BE2C (cell line): ENCODE measurements at regions not wholly inside any gene's neighbourhood (a gene's known extent, or its start where the extent isn't known, plus 50 kb on each side); places are given as distances from the start of the nearest gene placed in this dataset.

Experiments used
- DNase-seq: peaks from one replicate; pipeline ENCODE4 v3.0.0-alpha.2; 2020
- H3K27me3 ChIP-seq: fragments of 250-450 bp; sonication (Bioruptor Pico); 2 replicates; pipeline ENCODE4 v1.5.1; 2020; ENCODE audit warnings: mild to moderate bottlenecking
- H3K36me3 ChIP-seq: fragments of 250-450 bp; sonication (Bioruptor Pico); 2 replicates; pipeline ENCODE4 v1.5.1; 2020; ENCODE audit warnings: mild to moderate bottlenecking
- H3K4me1 ChIP-seq: fragments of 250-450 bp; sonication (Bioruptor Pico); 2 replicates; pipeline ENCODE4 v1.5.1; 2020
- H3K4me3 ChIP-seq: 2 replicates; pipeline ENCODE4 v1.5.1; 2011; ENCODE audit warnings: low read depth, low read length
- H3K9me3 ChIP-seq: fragments of 250-450 bp; sonication (Bioruptor Pico); 2 replicates; pipeline ENCODE4 v1.5.1; 2020
- TF ChIP-seq, protein P1 (sequence below): IDR thresholded peaks from 2 replicates; pipeline ENCODE4 v1.5.1; 2012; ENCODE audit warnings: mild to moderate bottlenecking, low read depth, low read length

DNA sequence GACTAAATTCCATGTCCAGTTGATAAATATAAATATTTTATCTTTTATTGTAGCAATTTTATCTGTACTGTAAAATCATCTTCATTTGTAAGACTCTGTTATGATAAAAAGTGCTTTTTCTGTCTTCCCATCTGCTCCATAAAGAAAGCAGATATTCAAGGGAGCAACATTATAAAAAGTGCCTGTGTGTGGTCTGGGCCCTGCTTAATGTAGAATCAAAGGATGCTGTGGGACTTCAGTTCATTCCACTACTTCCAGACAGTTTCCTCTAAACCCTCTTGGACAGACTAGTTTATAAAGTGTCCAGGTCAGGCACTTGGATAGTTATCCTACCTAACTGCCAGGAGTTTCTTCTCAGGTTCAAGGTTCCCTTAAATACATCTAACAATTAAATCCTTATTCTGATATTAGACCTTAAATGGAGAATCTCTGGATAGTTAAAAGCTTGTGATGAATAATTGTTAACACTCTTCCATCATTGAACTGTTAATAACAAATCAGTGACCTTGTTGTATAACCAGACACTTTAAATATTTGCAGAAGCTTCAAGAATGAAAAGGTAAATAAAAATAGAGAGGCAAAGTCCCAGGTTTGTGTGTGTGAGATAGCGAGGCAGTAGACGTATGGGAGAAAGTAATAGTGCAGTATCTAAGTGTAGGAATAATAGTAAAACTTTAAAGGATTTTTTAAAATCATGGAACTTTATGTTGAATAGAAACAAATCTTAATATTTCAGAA lies 237.5 kb upstream of the CTSO start:
- H3K27me3 ChIP-seq, result no peaks in the 10 kb centered on the region
- no peaks in the 10 kb centered on the region for H3K4me1 ChIP-seq
- no peaks in the 10 kb centered on the region for H3K9me3 ChIP-seq
- no peak overlapping the region for H3K4me3 ChIP-seq
- no peak for DNase-seq
- H3K36me3 ChIP-seq, result no peaks in the 10 kb centered on the region
- TF ChIP-seq, protein P1, sequence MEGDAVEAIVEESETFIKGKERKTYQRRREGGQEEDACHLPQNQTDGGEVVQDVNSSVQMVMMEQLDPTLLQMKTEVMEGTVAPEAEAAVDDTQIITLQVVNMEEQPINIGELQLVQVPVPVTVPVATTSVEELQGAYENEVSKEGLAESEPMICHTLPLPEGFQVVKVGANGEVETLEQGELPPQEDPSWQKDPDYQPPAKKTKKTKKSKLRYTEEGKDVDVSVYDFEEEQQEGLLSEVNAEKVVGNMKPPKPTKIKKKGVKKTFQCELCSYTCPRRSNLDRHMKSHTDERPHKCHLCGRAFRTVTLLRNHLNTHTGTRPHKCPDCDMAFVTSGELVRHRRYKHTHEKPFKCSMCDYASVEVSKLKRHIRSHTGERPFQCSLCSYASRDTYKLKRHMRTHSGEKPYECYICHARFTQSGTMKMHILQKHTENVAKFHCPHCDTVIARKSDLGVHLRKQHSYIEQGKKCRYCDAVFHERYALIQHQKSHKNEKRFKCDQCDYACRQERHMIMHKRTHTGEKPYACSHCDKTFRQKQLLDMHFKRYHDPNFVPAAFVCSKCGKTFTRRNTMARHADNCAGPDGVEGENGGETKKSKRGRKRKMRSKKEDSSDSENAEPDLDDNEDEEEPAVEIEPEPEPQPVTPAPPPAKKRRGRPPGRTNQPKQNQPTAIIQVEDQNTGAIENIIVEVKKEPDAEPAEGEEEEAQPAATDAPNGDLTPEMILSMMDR, result no peak

DNA sequence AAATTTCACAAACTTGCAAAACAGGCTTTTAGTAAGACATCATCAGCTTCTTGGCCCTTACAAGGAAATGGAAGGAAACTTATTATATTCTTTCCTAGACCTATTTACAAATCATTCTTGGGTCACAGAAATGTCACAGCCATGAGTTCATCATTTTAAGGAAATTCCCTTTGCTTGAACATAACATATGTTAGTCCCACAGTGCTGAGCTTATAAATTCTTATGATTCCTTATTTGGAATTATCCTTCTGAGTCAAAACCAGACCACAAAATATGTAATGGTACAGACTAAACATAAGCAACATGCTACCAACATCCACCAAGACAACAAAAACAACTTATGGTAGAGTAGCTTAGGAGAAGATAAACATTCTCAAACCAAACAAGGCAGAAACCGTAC lies 236.9 kb upstream of the CTSO start:
- TF ChIP-seq, protein P1, result no peak
- H3K36me3 ChIP-seq, result no peaks in the 10 kb centered on the region
- DNase-seq, result no peak
- no peaks in the 10 kb centered on the region for H3K9me3 ChIP-seq
- H3K27me3 ChIP-seq, result no peaks in the 10 kb centered on the region
- no peak overlapping the region for H3K4me3 ChIP-seq
- no peaks in the 10 kb centered on the region for H3K4me1 ChIP-seq

DNA sequence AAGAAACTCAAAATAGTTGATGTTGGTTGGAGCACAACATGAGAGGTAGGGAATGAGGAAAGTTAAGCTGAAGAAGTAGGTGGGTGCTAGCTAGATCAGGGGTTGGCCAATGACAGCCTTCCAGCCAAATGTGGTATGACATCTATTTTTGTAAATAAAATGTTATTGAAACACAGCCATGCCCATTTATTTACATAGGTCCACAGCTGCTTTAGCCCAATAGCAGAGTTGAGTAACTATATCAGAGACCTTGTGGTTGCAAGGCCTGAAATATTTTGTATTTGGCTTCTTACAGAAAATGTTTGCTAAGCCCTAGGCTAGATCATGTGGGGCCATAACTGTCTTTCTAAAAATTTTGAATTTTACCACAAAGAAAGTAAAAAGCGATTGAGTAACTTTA lies 234.9 kb upstream of the CTSO start:
- TF ChIP-seq, protein P1, result no peak
- no peaks in the 10 kb centered on the region for H3K9me3 ChIP-seq
- H3K4me1 ChIP-seq, result no peaks in the 10 kb centered on the region
- DNase-seq, result no peak
- H3K27me3 ChIP-seq, result no peaks in the 10 kb centered on the region
- no peak overlapping the region for H3K4me3 ChIP-seq
- no peaks in the 10 kb centered on the region for H3K36me3 ChIP-seq

DNA sequence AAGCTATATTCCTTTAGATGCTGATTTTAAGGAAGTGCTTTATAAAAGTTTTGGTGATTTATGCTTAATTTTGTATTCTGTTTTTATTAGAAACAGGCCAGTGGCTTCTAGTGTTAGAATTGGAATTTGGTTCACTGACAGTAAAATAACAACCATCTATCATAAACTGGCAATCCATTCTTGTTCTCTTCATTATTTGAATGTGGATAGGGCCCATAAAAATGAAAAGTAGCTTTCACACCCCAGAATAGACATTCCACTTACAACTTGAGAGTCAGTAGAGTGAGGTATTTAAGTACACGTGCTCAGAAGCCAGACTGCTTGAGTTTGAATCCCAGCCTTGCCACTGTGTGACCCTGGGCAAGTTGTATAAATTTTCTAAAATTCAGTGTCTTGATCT lies 232.4 kb upstream of the CTSO start:
- Histone ChIP-seq H3K4me3 (no peak overlapping the region), H3K9me3 (no peaks in the 10 kb centered on the region), H3K27me3 (no peaks in the 10 kb centered on the region), H3K4me1 (no peaks in the 10 kb centered on the region), H3K36me3 (no peaks in the 10 kb centered on the region)
- DNase-seq, result no peak
- TF ChIP-seq, protein P1, result no peak

DNA sequence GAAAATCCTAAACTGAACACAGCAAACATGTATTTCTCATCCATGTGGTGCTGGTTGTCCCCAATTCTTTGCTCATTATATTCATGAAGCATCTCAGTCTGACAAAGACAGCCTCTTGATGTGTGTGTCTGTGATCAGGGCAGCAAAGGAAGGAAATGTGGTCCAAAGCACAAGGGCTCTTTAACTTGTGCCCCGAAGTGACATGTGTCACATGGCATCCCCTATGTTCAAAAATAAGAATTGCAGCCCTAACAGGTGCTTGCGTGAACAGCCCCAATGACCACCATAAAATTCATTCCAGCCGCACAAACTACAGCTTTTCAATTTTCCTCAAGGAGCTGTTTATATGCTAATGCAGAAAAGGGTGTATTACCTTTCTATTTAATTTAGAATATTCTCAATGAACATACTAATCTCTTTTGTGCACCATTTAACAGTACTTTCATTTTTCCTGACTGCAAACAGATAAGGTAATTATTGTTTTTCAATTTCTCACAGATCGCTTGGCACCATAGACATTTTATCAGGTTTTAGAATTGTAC lies 231.9 kb upstream of the CTSO start:
- H3K9me3 ChIP-seq, result no peaks in the 10 kb centered on the region

DNA sequence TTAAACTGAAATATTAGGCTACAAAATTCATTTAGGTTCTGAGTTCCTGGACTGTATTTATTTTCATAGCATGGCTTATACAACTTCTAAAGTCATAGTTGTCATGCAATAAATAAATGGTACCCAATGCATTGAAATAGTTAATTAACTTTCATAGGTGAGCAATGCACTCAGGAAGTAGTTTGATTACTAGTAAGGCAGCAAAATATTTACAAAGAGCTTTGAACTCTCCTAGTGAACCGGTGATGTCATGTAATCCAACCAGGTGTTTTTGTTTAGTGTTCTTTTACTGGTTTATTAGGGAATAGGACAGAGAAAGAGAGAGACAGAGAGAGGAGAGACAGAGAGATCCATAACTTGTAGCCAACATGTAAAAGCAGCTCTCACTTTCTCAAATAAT lies 228.6 kb upstream of the CTSO start:
- no peaks in the 10 kb centered on the region for H3K36me3 ChIP-seq
- no peaks in the 10 kb centered on the region for H3K4me1 ChIP-seq
- no peaks in the 10 kb centered on the region for H3K27me3 ChIP-seq
- no peaks in the 10 kb centered on the region for H3K9me3 ChIP-seq
- DNase-seq, result no peak
- TF ChIP-seq, protein P1, result no peak
- no peak overlapping the region for H3K4me3 ChIP-seq

More for the DNA sequence above, 231.9 kb upstream of the CTSO start:
- DNase-seq, result no peak
- Histone ChIP-seq H3K4me1 (no peaks in the 10 kb centered on the region), H3K36me3 (no peaks in the 10 kb centered on the region), H3K27me3 (no peaks in the 10 kb centered on the region), H3K4me3 (no peak overlapping the region)
- TF ChIP-seq, protein P1, result no peak
